ENCODE measurements at regions not wholly inside any gene's neighbourhood (a gene's known extent, or its start where the extent isn't known, plus 50 kb on each side); places are given as distances from the start of the nearest gene placed in this dataset.

DNA sequence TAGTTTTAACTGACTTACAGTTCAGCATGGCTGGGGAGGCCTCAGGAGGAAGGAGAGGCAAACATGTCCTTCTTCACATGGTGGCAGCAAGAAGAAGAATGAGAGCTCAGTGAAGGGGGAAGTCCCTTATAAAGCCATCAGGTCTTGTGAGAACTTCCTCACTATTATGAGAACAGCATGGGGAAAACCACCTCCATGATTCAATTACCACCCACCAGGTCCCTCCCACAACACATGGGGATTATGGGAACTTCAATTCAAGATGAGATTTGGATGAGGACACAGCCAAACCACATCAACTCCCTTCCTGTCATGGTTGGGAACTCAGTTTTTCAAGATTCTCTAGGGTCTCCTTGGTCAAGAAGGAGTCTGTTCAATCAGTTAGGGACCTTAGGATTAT, 432.9 kb upstream of the CNTN5 start:
- Histone ChIP-seq H4K20me1 (ENCODE audit: control insufficient read depth, insufficient read depth, insufficient read length) (no peaks in the 10 kb centered on the region), H3K4me1 (ENCODE audit: insufficient read depth, low read length) (no peaks in the 10 kb centered on the region), H3K4me2 (ENCODE audit: insufficient read depth, insufficient read length, low read length) (no peak overlapping the region), H3K4ac (ENCODE audit: low read depth, low read length) (no peak overlapping the region), H2BK120ac (ENCODE audit: low read depth, low read length, poor library complexity, severe bottlenecking) (no peak overlapping the region), H2BK12ac (ENCODE audit: insufficient read length, low read depth, low read length) (no peak overlapping the region), H3K27me3 (ENCODE audit: insufficient read depth, low read length) (no peaks in the 10 kb centered on the region), H2AFZ (ENCODE audit: low read length) (no peak overlapping the region), H2BK15ac (ENCODE audit: low read depth, low read length) (no peak overlapping the region), H2AK5ac (ENCODE audit: insufficient read length, low read length) (no peak overlapping the region), H4K8ac (replicated peaks; ENCODE audit: insufficient read length, low read depth, low read length) (no peak overlapping the region), H3K18ac (ENCODE audit: insufficient read length, low read depth, low read length) (no peak overlapping the region), H3K9ac (ENCODE audit: extremely low read depth, insufficient read length, low read length) (no peak overlapping the region), H2BK5ac (ENCODE audit: insufficient read length, low read length) (no peak overlapping the region), H3K23ac (ENCODE audit: insufficient read length, low read depth, low read length) (no peak overlapping the region), H4K5ac (ENCODE audit: insufficient read length, low read depth, low read length) (no peak overlapping the region), H3K23me2 (ENCODE audit: insufficient read length, low read depth, low read length, poor library complexity, severe bottlenecking) (no peaks in the 10 kb centered on the region), H3K79me2 (ENCODE audit: insufficient read depth, low read length) (no peaks in the 10 kb centered on the region), H4K91ac (ENCODE audit: insufficient read length, low read depth, low read length) (no peak overlapping the region), H3K56ac (ENCODE audit: insufficient read length, low read depth, low read length) (no peak overlapping the region), H3K9me3 (ENCODE audit: control insufficient read depth, low read depth, low read length) (no peaks in the 10 kb centered on the region), H2BK20ac (ENCODE audit: low read depth, low read length, poor library complexity, severe bottlenecking) (no peak overlapping the region), H3K27ac (ENCODE audit: insufficient read length, low read depth, low read length) (no peak overlapping the region), H3K14ac (ENCODE audit: insufficient read depth, low read length) (no peak overlapping the region), H3T11ph (ENCODE audit: low read length) (no peak overlapping the region), H3K79me1 (ENCODE audit: insufficient read depth, low read depth, low read length, poor library complexity, severe bottlenecking) (no peaks in the 10 kb centered on the region)
- H3K9me3 Mint-ChIP-seq: no peaks in the 10 kb centered on the region; a peak in 1 of 5 replicates
- no peaks in the 10 kb centered on the region for H3K27me3 Mint-ChIP-seq (ENCODE audit: low read depth)
- H3K4me3 Mint-ChIP-seq: no peak overlapping the region
- H3K27ac Mint-ChIP-seq: no peak overlapping the region
- TF ChIP-seq CTCF (conservative IDR thresholded peaks at IDR 0.05): no peak
- no peaks in the 10 kb centered on the region for H3K4me1 Mint-ChIP-seq
- no peaks in the 10 kb centered on the region for H3K36me3 Mint-ChIP-seq (ENCODE audit: insufficient read depth in 1 of 3, low read depth in 3 of 3)
- DNase-seq: no peak
